Mucosa of rectum (tissue), 2 donors: ENCODE measurements at regions not wholly inside any gene's neighbourhood (a gene's known extent, or its start where the extent isn't known, plus 50 kb on each side); places are given as distances from the start of the nearest gene placed in this dataset.
"Not testable (repeated sequence)": the region's sequence is repeated elsewhere in the genome, so short reads cannot be mapped to it uniquely, and the experiment has no call there.

Experiments
- H3K27ac ChIP-seq, 2 donors: one replicate each; pipeline ENCODE4 v1.7.0; 2013; ENCODE audit warnings: inconsistent platforms in 2 of 2, low read depth in 2 of 2, low read length in 2 of 2
- H3K27me3 ChIP-seq, 2 donors: one replicate each; pipeline ENCODE4 v1.7.0; 2013; ENCODE audit warnings: low read length in 2 of 2; ENCODE audit not compliant: control insufficient read depth in 2 of 2, insufficient read depth in 2 of 2
- H3K36me3 ChIP-seq, 2 donors: one replicate each; pipeline ENCODE4 v1.7.0; 2013; ENCODE audit warnings: low read length in 2 of 2; ENCODE audit not compliant: control insufficient read depth in 2 of 2, insufficient read depth in 2 of 2
- H3K4me1 ChIP-seq, 2 donors: one replicate each; pipeline ENCODE4 v1.7.0; 2013; ENCODE audit warnings: low read length in 2 of 2, mild to moderate bottlenecking in 1 of 2; ENCODE audit not compliant: control insufficient read depth in 2 of 2, insufficient read depth in 2 of 2
- H3K4me3 ChIP-seq, 2 donors: one replicate each; pipeline ENCODE4 v1.7.0; 2013; ENCODE audit warnings: low read length in 2 of 2
- H3K9ac ChIP-seq, 2 donors: one replicate each; pipeline ENCODE4 v1.7.0; 2013; ENCODE audit warnings: low read length in 2 of 2, low read depth in 1 of 2, mild to moderate bottlenecking in 1 of 2
- H3K9me3 ChIP-seq, 2 donors: one replicate each; pipeline ENCODE4 v1.7.0; 2013; ENCODE audit warnings: low read length in 2 of 2; ENCODE audit not compliant: control insufficient read depth in 2 of 2
- donor health status: healthy.
- donor health status: Normal muscosa, but diverticular disease.

DNA sequence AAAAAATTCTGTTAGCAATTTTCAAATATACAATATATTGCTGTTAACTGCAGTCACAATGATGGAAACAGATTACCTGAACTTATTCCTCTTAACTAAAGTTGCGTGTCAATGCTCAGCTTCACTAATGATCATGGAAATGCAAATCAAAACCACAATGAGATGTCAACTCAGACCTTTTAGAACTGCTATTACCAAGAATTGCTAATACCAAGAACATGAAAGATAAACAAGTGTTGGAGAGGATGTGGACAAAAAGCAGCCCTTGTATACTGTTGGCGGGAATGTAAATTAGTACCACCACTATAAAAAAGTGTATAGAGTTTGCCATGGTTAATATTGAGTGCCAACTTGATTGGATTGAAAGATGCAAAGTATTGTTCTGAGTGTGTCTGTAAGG lies 1409.7 kb upstream of the CDH18 start:
- Histone ChIP-seq H3K27me3 (no peaks in the 10 kb centered on the region), H3K4me3 (no peak overlapping the region), H3K9ac (no peak overlapping the region), H3K36me3 (no peaks in the 10 kb centered on the region), H3K9me3 (no peaks in the 10 kb centered on the region), H3K27ac (no peak overlapping the region), H3K4me1 (no peaks in the 10 kb centered on the region)

DNA sequence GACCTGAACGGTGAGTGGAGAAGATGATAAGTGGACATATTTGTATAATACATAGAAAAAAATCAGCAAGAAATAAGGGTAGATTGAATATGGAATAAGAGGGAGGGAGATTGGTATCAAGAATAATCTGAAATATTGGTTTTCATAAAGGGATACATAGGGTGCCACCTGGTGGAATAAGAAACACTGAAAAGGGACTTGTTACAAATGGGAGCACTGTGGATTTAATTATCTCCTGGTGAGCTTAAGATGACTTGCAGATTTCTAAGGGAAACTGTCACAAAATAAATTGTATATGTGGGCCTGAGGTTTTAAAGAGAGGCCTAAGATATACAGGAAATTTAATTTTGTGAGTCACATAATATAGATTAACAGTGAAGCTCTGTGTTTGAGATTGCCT lies 1403.5 kb upstream of the CDH18 start:
- Histone ChIP-seq H3K9me3 (no peaks in the 10 kb centered on the region), H3K9ac (no peak overlapping the region), H3K27ac (no peak overlapping the region), H3K4me3 (no peak overlapping the region), H3K36me3 (no peaks in the 10 kb centered on the region), H3K4me1 (no peaks in the 10 kb centered on the region), H3K27me3 (no peaks in the 10 kb centered on the region)

DNA sequence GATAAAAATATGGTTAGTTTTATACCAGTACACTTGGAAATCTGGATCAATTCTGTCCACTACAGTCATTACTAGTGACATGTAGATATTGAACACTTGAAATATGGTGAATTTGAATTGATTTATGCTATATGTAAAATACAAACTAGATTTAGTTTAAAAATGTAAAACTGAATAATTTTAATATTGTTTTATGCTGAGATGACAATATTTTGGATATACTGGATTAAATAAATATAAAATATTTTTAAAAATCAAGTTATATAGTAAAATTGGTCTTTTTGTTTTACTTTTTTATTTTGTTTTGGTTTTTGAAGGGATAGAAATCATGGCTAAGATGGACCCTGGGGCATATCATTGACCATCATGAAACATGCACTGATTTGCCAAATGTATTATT lies 1372.8 kb upstream of the CDH18 start:
- not testable (repeated sequence) for H3K4me1 ChIP-seq, H3K36me3 ChIP-seq, H3K27me3 ChIP-seq, H3K9me3 ChIP-seq, H3K9ac ChIP-seq, H3K4me3 ChIP-seq, H3K27ac ChIP-seq

DNA sequence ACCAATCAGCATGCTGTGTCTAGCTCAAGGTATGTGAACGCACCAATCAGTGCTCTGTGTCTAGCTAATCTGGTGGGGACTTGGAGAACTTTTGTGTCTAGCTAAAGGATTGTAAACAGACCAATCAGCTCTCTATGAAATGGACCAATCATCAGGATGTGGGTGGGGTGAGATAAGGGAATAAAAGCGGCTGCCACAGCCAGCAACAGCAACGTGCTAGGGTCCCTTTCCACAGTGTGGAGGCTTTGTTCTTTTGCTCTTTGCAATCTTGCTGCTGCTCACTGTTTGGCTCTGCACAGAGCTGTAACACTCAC lies 1353.9 kb upstream of the CDH18 start:
- H3K27ac ChIP-seq, H3K36me3 ChIP-seq, H3K9ac ChIP-seq, H3K4me1 ChIP-seq, H3K9me3 ChIP-seq, H3K4me3 ChIP-seq, H3K27me3 ChIP-seq: not testable (repeated sequence)

DNA sequence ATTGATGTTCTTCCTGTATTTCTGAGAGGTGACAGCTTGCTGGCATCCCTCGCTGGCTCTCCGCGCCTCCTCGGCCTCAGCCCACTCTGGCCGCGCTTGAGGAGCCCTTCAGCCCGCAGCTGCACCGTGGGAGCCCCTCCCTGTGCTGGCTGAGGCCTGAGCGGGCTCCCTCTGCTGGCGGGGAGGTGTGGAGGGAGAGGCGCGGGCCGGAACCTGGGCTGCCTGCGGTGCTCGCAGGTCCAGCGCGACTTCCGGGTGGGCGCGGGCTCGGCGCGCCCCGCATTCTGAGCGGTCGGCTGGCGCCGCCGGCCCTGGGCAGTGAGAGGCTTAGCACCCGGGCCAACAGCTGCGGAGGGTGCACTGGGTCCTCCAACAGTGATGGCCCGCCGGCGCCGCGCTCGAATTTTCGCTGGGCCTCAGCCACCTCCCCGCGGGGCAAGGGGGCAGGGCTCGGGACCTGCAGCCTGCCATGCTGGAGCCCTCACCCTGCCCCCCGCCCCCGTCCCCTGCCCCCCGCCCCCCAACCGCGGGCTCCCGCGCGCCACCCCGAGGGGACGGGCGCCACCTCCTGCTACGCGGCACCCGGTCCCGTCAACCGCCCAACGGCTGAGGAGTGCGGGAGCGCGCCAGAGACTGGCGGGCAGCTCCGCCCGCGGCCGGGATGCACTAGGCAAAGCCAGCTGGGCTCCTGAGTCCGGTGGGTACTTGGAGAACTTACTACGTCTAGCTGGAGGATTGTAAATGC lies 1353.4 kb upstream of the CDH18 start:
- not testable (repeated sequence) for H3K4me1 ChIP-seq, H3K36me3 ChIP-seq, H3K27me3 ChIP-seq, H3K27ac ChIP-seq, H3K9me3 ChIP-seq, H3K4me3 ChIP-seq, H3K9ac ChIP-seq

DNA sequence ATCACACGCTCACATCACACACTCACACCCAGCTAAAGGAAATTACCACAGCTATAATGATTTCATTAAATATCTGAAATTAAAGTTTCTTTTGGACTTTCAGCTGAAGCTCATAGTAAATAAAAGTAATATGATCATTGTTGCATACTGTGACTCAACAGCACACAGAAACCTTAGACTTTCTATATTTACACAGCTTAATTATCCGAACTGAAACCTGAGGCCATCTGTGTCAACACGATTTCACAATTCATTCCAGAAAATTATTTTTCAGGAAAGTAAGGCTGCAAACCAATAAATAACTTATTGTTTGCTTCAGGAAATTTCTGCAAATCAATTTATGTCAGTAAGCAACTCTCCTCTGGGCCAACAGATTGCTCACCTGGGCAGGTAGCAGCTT lies 1352.2 kb upstream of the CDH18 start:
- not testable (repeated sequence) for H3K9ac ChIP-seq, H3K9me3 ChIP-seq, H3K4me1 ChIP-seq, H3K27me3 ChIP-seq, H3K36me3 ChIP-seq, H3K4me3 ChIP-seq, H3K27ac ChIP-seq

DNA sequence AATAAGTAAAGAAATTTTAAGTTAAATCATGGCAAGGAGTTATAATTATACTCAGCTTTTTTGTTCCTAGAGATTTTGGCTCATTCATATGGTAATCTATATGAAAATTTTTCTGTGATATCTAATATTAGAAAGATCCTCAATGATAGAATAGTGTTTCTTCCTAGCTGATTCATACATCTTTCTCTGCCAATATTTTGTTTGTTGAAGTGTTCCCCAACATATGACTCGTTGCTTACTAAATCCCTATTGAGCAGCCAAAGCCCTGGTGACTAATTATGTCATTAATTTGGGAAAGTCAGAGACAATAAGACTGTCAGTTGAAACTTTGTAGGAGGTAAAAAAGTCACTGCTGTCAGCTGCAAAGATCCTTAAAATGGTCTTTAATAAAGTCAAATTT lies 1348.5 kb upstream of the CDH18 start:
- not testable (repeated sequence) for H3K36me3 ChIP-seq, H3K4me3 ChIP-seq, H3K9me3 ChIP-seq, H3K27me3 ChIP-seq, H3K9ac ChIP-seq, H3K27ac ChIP-seq, H3K4me1 ChIP-seq

DNA sequence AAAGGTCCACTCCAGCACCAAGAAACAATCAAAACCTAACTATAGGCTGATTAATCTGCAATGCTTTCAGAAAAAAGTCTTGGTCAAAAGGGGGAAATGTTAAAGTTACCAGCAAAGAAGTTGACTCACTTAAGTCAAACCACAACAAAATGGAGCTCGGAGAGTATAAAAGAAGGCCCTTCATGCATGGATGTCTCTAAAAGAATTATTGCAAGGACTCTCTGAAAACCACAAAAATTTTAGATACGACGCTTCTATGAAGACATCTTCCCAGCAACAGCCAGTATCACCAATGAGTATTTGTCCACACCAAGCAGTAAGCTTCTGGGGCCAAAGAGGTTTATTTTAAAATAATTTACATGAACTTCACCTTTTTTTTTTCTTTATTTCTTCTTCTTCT lies 1327.4 kb upstream of the CDH18 start:
- H3K27me3 ChIP-seq, H3K4me3 ChIP-seq, H3K27ac ChIP-seq, H3K9me3 ChIP-seq, H3K36me3 ChIP-seq, H3K9ac ChIP-seq, H3K4me1 ChIP-seq: not testable (repeated sequence)

DNA sequence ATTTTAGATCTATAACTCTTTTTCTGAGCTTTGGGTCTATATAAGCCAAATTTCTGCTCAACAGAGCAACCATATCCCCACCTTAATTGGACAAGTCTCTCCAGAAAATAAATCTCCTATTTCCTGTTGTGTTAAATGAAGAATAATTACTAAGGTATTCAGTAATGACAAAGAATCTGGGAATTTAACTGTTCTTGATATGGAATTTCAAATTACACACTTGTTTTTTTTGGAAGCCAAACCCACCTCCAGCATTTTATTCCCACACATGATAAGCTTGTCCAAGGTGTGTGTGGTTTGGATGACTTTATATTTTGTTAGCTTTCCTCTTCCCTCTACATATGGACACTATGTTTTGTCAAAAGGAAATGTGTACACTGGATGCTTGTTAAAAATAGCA lies 1313.2 kb upstream of the CDH18 start:
- not testable (repeated sequence) for H3K36me3 ChIP-seq, H3K4me3 ChIP-seq, H3K9me3 ChIP-seq, H3K27me3 ChIP-seq, H3K9ac ChIP-seq, H3K27ac ChIP-seq, H3K4me1 ChIP-seq

DNA sequence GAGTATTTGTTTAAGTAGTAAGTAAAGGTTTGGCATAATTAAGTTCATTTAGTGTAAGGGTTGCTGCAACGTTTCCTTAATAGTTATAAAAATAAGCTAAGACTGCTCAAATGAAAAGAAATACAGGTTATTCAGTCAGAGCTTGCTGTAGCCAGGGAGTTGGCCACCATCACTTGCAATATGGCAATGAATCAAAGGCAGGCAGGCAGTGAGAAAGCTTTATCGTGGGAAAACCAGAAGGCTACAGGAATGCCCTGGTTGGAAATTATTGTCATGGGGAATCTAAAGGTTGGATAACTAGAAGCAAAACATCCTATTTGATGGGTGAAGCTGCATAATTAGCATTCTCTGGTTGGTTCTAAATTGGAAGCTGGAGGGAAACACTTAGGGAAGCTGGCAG lies 1286.4 kb upstream of the CDH18 start:
- H3K9me3 ChIP-seq, H3K36me3 ChIP-seq, H3K27ac ChIP-seq, H3K4me1 ChIP-seq, H3K27me3 ChIP-seq, H3K4me3 ChIP-seq, H3K9ac ChIP-seq: not testable (repeated sequence)

DNA sequence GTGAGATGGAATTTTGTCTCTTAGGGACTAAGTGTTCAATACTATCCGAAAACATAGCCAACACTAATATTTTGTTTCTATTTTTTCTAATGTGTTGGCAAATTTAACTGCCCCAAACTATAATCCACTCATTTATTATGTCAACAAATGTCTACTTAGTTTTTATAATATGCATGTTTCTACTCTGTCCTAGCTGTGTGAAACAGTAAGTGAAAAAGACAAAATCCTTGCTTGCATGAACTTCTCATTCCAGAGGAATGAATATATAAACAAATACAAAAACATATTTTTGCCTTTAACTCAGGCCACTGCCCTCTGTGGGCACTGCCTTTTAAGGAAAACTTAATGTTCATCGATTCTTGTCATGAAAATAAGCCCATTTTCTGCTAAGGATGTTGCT lies 1275.4 kb upstream of the CDH18 start:
- Histone ChIP-seq H3K9me3 (peaks cover 0 to 3% of the 10 kb centered on the region in 2 donors), H3K36me3 (no peaks in the 10 kb centered on the region), H3K4me1 (no peaks in the 10 kb centered on the region), H3K27me3 (no peaks in the 10 kb centered on the region), H3K4me3 (no peak overlapping the region), H3K9ac (no peak overlapping the region), H3K27ac (no peak overlapping the region)
